Skin of body (tissue), 1 donor: ENCODE measurements at regions not wholly inside any gene's neighbourhood (a gene's known extent, or its start where the extent isn't known, plus 50 kb on each side); places are given as distances from the start of the nearest gene placed in this dataset.
"Not testable (repeated sequence)": the region's sequence is repeated elsewhere in the genome, so short reads cannot be mapped to it uniquely, and the experiment has no call there.

ENCODE experiments used
- DNase-seq: peaks from one replicate; lab custom pipeline; 2025; lab: John Stamatoyannopoulos, UW

DNA sequence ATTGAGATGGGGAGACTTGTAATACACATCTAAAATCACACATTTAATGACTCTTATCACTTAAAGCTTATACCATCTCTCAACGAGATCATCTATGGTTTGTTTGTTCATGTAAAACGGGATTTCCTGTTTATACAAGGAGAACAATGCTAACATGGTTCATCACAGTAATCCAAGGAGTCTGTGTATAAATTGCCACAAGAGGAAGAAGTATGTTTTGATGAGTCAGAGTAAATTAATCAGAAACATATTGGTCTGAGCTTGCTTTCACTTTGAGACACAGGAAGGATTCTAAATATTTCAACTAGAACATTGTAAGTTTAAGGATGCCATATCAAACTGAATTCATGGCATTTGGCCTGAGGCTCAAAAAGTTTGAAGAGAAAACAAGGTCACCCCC lies 594.1 kb downstream of the GLUD2 start:
- peak; percentile 15 for DNase-seq

DNA sequence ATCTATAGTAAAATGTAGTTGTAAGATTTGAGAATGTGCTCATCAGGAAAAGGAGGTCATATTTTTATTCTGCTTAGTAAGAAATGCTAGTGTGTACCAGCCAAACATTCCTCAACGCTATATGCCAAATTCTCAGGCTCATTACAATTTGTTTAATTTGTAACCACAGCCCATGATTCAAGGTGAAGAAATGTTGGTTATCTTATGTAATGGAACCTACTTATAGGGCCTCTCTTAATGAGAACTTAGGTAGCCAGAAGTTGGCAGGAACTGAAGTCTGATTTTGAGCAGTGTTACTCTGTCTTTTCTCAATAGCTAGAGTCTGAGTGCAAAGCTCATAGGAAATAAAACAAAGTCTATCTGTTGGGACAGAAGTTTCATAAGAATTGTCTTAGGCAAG lies 595.0 kb downstream of the GLUD2 start:
- DNase-seq, result no peak

DNA sequence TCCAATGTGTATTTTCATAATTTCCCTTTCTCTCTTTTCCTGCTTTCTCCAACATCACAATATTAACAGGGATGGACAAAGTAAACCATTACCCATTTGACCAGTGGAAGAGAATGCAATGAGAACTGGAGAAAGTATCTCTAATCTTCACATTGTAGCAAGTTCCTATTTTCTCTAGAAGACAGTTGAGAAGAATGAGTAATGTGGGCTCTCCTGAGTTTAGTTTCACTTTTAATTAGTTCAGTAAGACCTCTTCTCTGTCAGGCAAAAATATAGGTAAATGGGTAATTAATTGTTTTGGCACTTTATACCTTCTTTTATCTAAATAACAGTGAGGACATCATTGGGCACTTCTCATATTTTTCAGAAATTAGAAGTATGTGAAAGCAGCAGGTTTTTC lies 602.0 kb downstream of the GLUD2 start:
- DNase-seq, result no peak

DNA sequence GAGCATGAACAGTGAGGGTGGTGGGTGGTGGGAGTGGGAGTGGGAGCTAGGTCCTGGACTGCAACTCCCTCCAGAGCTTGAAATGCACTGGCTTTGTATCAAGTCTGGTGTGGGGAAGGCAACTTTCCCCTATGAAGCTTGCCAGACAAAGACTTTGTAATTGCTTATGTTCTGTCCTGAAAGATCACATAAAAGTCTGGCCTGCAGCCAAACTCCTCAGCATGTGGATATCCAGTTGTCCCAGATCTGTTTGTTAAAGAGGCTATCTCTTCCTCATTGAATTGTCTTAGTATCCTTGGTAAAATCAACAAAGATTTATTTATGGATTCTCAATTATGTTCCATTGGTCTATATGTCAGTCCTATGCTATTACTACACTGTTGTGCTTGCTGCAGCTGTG lies 607.9 kb downstream of the GLUD2 start:
- DNase-seq, result no peak

DNA sequence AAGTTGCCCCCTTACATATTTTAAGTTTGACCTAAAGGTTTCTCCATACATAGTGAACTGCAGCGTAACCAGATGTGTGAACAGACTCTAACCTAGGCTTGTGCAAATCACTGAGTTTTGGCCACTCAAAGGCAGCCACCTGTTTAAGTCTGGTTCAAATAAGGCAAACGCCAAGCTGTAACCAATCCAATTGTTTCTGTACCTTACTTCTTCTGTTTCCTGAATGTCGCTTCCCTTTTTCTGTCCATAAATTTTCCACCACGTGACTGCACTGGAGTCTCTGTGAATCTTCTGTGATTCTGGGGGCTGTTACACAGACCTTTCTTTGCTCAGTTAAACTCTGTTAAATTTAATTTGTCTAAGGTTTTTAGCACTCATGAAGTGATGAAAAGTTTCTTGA lies 618.8 kb downstream of the GLUD2 start:
- no peak for DNase-seq

DNA sequence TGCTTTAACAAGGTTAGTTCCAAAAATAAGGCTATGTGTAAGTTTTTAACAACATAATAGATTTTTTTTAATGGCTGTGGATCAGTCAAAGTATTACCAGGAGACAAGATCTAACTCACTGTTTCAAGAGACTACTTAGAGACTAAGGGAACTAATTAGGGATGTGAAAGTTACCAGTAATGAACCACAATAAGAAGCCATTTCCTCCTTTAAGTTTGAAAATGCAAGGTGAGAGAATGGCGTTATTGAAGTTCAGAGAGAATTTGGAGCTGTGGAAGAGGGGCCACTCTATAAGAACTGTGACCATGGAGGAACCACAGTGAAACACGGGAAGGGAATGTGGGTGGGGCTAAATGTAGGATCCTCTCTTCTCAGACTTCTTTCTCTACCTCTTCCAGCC lies 624.2 kb downstream of the GLUD2 start:
- no peak for DNase-seq

DNA sequence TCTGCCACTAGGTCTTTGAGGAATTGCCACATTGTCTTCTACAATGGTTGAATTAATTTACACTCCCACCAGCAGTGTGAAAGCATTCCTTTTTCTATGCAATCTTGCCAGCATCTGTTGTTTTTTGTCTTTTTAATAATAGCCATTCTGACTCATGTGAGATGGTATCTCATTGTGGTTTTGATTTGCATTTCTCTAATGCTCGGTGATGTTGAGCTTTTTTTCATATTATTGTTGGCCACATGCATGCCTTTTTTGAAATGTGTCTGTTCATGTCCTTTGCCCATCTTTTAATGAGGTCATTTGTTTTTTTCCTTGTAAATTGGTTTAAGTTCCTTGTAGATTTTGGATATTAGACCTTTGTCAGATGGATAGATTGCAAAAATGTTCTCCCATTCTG lies 661.8 kb downstream of the GLUD2 start:
- not testable (repeated sequence) for DNase-seq

DNA sequence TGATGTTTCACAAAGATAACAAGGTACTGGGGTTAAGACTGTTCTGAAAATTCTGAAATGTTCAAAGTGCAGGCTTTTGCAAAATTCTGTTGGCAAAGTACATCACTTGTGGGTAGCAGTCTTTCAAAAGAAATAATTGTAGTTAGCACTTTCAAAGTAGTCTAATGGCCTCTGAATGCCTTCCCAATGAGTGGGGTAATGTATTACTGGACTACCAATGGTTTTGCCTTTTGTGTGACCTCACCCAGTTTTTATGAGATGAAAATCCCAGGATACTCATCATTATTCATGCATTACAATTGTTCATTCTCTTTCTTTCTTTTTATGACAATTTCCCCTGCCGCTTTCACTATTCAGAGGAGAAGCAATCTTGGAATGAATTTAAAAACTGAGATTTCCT lies 686.1 kb downstream of the GLUD2 start:
- DNase-seq, result no peak

DNA sequence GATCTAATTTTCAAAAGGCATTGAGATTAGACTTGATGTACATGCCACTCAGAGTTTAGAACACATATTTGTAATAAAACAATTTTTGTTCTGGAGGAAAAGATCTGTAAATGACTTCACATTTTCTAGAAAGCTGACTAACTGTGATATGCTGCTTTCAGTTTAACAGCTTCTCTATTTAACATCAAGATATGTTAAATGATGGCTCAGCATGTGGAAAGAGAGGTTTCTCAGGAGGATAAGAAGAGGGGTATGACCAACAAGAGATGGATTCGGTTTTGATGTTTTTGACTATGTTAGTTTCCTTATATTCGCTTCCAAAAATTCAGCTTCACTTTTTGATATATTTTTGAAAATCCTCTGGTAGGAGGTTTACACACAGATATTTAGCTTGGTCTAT lies 698.7 kb downstream of the GLUD2 start:
- DNase-seq, result no peak

DNA sequence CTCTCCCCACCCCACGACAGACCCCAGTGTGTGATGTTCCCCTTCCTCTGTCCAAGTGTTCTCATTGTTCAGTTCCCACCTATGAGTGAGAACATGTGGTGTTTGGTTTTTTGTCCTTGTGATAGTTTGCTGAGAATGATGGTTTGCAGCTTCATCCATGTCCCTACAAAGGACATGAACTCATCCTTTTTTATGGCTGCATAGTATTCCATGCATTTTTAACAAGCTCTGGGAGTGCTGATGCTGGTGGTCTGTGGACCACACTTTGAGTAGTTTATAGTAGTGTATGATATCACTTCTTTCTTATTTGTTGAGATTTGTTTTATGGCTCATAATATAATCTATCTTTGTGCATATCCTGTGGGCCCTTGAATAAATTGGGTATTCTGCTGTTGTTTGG lies 706.2 kb downstream of the GLUD2 start:
- not testable (repeated sequence) for DNase-seq

DNA sequence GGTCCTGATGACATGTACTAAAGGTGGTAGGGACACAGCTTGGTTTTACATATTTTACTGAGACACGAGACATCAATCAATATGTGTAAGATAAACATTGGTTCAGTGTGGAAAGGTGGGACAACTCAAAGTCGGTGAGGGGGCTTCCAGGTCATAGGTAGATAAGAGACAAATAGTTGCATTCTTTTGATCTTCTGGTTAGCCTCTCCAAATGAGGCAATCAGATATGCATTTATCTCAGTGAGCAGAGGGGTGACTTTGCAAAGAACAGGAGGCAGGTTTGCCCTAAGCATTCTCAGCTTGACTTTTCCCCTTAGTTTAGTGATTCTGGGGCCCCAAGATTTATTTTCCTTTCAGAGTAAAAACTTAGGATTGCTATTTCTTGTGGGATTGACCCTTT lies 706.9 kb downstream of the GLUD2 start:
- no peak for DNase-seq

DNA sequence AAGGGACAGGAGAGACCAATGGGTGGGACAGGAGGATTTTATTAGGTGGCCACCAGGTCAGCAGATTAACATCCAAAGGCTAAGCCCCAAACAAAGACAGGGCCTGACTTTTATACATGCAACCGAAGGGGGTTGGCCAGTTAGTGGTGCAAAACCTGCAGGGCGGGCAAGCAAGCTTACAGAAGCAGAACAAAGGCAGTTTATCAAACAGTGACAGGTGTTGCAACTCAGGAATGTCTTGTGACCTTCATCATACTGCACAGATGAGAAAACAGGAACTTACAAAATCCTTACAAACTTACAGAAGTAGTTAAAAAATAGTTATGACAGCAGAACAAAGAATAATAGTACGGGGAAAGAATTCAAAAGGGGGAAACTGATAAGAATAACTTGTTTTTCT lies 708.1 kb downstream of the GLUD2 start:
- DNase-seq, result no peak

DNA sequence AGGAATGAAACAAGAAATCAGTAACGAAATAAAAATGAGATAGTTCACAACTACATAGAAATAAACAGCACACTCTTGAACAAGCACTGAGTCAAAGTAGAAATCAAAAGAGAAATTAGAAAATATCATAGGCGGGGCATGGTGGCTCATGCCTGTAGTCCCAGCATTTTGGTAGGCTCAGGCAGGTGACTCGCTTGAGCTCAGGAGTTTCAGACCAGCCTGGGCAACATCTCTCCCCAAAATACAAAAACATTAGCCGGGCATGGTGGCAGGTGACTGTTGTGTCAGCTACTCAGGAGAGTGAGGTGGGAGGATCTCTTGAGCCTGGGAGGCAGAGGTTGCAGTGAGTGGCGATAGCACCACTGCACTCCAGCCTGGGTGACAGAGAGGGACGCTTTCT lies 714.4 kb downstream of the GLUD2 start:
- no peak for DNase-seq

DNA sequence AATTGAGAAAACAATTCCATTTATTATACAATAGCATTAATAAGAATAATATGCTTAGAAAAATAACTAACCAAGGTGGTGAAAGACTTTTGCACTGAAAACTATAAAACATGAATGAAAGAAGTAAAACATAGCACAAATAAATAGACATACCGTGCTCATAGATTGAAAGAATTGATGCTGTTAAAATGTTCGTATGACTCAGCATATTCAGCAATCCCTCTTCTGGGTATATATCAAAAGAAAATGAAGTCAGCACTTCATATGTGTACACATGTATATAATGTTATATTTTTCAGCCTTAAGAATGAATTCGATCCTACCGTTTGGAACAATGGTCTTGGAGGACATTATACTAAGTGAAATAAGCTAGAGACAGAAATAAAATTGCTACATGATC lies 716.3 kb downstream of the GLUD2 start:
- DNase-seq, result no peak

DNA sequence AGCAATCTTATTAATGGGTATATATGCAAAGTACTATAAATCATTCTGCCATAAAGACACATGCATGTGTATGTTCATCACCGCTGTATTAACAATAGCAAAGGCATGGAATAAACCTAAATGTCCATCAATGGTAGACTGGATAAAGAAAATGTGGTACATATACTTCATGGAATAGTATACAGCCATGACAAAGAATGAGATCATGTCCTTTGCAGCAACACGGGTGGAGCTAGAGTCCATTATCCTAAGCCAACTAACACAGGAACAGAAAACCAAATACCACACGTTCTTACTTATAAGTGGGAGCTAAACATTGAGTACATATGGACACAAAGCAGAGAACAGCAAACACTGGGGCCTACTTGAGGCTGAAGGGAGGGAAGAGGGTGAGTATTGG lies 720.8 kb downstream of the GLUD2 start:
- not testable (repeated sequence) for DNase-seq

DNA sequence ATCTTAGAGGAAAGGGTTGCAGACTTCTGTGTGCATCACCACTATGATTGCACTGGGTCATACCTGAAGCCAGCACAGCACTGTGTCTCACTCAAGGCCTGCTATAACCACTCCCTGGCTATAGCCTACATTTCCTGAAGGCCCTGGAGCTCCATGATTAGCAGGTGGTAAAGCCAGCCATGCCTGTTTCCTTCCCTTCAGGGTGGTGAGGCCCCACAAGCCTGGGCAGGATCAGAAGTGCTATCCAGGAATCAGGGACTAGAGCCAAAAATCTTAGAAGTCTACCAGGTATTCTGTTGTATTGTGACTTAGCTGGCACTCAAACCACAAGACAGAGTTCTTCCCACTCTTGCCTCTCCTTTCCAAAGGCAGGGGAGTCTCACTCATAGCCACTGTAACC lies 734.6 kb downstream of the GLUD2 start:
- no peak for DNase-seq

DNA sequence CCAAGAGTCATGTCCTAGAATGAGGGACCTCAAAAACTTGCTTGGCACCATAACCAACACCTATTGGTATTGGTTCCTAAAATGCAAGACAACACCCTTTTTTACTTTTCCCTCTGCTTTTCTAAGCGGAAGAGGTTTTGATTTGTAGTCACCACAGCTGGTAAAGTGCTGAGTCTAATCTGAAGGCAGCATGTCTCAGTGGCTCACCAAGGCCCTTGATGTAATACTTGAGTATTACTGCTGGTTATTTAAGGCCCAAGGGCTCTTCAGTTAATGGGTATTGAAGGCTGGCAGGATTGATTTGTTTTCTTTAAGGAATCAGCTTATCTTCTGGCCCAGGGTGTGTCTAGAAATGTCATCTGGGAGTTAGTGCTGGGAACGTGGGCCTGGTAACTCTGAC lies 735.1 kb downstream of the GLUD2 start:
- no peak for DNase-seq

DNA sequence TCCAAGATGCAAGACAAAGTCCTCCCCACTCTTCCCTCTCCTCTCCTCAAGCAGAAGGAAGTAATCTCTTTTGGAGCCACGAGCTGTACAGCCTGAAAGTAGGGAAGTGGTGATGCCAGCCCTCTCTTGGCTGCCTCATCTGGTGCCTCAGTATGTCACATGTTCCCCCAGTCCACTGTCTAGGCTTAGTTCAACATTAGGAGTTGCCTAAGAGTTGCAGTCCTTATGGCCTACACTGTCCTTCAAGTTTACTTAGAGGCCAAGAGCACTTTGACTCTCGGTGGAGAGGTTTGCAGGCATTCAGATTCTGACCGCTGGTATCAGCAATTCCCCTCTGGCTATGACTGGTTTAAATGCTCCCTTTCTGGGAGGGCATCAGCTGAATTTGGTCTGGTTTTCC lies 735.6 kb downstream of the GLUD2 start:
- no peak for DNase-seq

DNA sequence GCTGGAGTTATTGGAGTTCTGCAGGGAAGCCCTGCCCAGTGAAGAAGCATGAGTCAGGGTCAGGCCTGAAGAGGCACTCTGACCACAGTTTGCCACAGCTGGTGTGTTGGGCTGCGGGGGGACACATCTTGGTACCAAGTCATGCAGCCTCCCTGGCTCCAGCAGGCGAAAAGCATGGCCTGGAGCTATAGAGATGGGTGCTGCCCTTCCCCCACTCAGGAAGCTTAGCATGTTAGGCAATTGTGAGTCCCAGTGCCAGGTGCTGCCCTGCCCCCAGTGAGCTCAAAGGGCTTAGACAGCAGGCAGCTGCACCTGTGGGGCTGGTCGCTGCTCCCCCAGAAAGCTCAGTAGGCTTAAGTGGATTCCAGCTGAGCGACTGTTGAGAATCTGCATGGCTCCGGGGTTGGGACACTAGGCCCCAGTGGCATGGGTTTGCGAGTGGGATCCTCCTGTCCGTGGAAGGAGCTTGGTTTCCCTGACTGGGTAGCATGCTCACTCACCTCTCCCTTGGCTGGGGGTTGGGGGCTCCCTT lies 755.5 kb downstream of the GLUD2 start:
- DNase-seq, result no peak

DNA sequence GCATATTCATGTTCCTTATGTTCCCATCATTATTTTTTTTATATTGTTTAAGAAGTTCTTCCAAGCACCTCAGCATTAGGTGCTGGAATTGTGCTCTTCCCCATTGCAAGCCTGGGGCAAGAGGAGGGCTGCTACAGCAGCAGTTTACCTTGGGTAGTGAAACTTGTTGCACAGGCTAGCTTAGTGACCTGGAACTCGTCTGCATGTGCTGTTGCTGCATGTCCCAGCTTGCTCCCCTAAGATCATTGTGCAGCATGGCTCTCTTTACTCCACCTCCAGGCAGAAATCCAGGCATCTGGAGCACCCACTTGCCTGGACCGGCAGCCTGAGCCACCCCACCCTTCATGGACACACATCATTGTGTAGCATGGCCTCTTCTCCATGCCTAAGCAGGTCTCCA lies 776.0 kb downstream of the GLUD2 start:
- DNase-seq, result no peak

DNA sequence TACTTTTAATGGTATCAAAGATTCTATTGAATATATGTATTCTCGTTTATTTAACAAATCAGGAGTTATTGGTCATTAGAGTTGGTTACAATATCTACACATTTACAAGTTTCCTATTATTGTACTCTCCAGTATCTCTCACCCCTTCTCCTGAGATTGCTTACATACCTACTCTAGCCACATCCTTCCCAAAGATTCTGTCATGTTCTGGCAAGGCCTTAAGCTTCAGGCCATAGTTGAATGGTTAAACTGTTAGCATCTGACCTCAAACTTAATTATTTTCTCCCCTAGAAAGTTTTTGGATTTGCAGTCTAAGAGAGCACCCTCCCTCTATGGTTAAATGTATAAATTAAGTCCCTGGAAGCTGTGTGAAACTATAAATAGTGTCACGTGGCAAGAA lies 784.2 kb downstream of the GLUD2 start:
- no peak for DNase-seq

DNA sequence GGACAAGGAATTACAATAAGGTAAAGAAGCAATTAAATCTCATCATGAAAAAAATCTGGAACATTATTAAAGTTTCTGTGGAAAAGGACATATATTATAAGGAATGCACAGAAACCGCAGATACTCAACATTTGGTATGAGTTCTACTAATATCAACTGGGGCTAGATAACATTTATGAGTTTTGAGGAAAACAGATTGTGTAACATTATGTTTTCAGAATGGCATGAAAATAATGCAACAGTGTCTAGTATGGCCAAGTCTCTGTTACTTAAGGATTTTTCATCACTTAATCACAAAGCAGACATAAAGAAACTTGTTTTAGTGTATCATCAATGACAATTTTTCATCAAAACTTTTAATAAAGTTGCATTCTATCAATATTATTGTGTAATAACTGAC lies 785.0 kb downstream of the GLUD2 start:
- no peak for DNase-seq

DNA sequence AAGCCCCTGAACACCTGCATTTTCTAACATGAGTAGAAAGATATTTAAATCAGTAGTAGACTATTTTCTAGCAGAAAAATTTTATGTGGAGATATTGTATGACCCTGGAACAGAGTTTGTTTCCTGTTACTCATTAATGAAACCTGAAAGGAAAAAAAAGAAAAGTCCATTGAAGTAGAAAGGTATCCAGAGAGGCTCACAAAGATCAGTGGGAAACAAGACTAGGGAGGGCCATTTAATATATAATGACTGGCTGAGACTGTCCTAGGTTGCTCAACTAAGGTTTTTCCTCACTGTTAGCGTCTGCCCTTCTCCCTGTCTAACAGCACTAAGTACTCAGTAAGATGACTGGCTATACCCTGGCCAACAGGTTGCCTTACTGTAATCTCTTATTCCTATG lies 788.6 kb downstream of the GLUD2 start:
- no peak for DNase-seq

DNA sequence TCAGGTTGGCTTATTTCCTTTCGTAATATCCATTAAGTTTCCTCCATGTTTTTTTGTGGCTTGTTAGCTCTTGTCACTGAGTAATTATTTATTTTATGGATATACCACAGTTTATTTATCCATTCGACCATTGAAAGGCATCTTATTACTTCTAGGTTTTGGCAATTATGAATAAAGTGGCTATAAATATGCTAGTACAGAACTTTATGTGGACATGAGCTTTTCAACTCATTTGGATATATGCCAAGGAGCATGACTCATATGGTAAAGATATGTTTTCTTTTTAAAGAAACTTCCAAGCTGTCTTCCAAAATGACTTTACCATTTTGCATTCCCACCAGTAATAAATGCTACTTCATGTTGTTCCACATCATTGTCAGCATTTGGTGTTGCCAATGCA lies 803.6 kb downstream of the GLUD2 start:
- DNase-seq, result no peak
